ENCODE measurements at regions not wholly inside any gene's neighbourhood (a gene's known extent, or its start where the extent isn't known, plus 50 kb on each side); places are given as distances from the start of the nearest gene placed in this dataset.

GRCh38 chr13:47233734-47234133 lies 336.9 kb upstream of the HTR2A start:
- H3K4me3 ChIP-seq (ENCODE audit: low read length) = no peak overlapping the region
- no peaks in the 10 kb centered on the region for H4K20me1 ChIP-seq (ENCODE audit: insufficient read depth)
- no peaks in the 10 kb centered on the region for H3F3A ChIP-seq (ENCODE audit: insufficient read depth, low read length, poor library complexity, severe bottlenecking)
- TF ChIP-seq REST (IDR thresholded peaks at IDR 0.05; ENCODE audit: borderline replicate concordance) (no peak), POLR2AphosphoS5 (IDR thresholded peaks at IDR 0.05) (no peak), EZH2 (IDR thresholded peaks at IDR 0.05; ENCODE audit: borderline replicate concordance, insufficient read depth, low read length, poor library complexity, severe bottlenecking) (no peak), TAF1 (IDR thresholded peaks at IDR 0.05; ENCODE audit: low read depth) (no peak), RAD21 (conservative IDR thresholded peaks at IDR 0.05) (no peak), EP300 (conservative IDR thresholded peaks at IDR 0.05; ENCODE audit: poor library complexity, severe bottlenecking) (no peak)
- TF ChIP-seq, protein P1, sequence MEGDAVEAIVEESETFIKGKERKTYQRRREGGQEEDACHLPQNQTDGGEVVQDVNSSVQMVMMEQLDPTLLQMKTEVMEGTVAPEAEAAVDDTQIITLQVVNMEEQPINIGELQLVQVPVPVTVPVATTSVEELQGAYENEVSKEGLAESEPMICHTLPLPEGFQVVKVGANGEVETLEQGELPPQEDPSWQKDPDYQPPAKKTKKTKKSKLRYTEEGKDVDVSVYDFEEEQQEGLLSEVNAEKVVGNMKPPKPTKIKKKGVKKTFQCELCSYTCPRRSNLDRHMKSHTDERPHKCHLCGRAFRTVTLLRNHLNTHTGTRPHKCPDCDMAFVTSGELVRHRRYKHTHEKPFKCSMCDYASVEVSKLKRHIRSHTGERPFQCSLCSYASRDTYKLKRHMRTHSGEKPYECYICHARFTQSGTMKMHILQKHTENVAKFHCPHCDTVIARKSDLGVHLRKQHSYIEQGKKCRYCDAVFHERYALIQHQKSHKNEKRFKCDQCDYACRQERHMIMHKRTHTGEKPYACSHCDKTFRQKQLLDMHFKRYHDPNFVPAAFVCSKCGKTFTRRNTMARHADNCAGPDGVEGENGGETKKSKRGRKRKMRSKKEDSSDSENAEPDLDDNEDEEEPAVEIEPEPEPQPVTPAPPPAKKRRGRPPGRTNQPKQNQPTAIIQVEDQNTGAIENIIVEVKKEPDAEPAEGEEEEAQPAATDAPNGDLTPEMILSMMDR (IDR thresholded peaks at IDR 0.05; ENCODE audit: poor library complexity, severe bottlenecking) = no peak
- H2AFZ ChIP-seq (ENCODE audit: low read depth, low read length) = no peak overlapping the region
- no peaks in the 10 kb centered on the region for H3K9me3 ChIP-seq (ENCODE audit: low read length)
- H3K9me2 ChIP-seq (ENCODE audit: insufficient read depth, low read length) = no peaks in the 10 kb centered on the region
- no peak overlapping the region for H3K4me2 ChIP-seq (ENCODE audit: low read length)
- no peak overlapping the region for H3K9ac ChIP-seq (ENCODE audit: low read length)
- H3K79me2 ChIP-seq (replicated peaks; ENCODE audit: insufficient read depth, low read length) = no peaks in the 10 kb centered on the region
- no peak overlapping the region for H3K27ac ChIP-seq (ENCODE audit: low read length)
- H3K36me3 ChIP-seq (ENCODE audit: insufficient read depth, low read length) = no peaks in the 10 kb centered on the region
- no peaks in the 10 kb centered on the region for H3K27me3 ChIP-seq (ENCODE audit: insufficient read depth, low read depth, low read length)

DNA sequence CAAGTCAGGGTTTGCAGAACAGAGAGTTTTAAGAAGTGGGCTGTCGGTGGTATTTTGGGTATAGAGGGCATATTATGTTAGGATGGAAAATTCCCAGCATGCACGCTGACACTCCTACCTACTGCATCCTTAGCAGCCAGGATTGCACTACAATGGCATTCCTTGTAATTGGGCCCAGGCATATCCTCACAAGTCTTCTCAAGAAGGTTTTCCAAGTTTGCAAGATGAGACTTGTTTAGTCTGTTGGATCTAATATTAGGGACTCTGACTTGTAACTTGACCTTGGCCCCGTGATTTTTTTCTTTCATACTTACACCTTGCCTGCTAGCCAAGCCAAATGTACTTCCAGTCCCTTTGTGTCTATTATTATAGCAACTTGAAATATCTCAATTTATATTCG lies 335.7 kb upstream of the HTR2A start:
- no peak overlapping the region for H3K9ac ChIP-seq (ENCODE audit: low read length)
- no peaks in the 10 kb centered on the region for H3F3A ChIP-seq (ENCODE audit: insufficient read depth, low read length, poor library complexity, severe bottlenecking)
- H3K9me3 ChIP-seq (ENCODE audit: low read length) = no peaks in the 10 kb centered on the region
- H3K4me3 ChIP-seq (ENCODE audit: low read length) = no peak overlapping the region
- no peak overlapping the region for H3K4me2 ChIP-seq (ENCODE audit: low read length)
- TF ChIP-seq, protein P1 (IDR thresholded peaks at IDR 0.05; ENCODE audit: poor library complexity, severe bottlenecking) = no peak
- no peak for TF ChIP-seq SMC3 (conservative IDR thresholded peaks at IDR 0.05; ENCODE audit: poor library complexity)
- TF ChIP-seq EP300 (conservative IDR thresholded peaks at IDR 0.05; ENCODE audit: poor library complexity, severe bottlenecking) = no peak
- TF ChIP-seq TAF1 (IDR thresholded peaks at IDR 0.05; ENCODE audit: low read depth) = no peak
- no peak for TF ChIP-seq REST (IDR thresholded peaks at IDR 0.05; ENCODE audit: borderline replicate concordance)
- TF ChIP-seq POLR2AphosphoS5 (IDR thresholded peaks at IDR 0.05) = no peak
- no peak for TF ChIP-seq EZH2 (IDR thresholded peaks at IDR 0.05; ENCODE audit: borderline replicate concordance, insufficient read depth, low read length, poor library complexity, severe bottlenecking)
- no peak for TF ChIP-seq MXI1 (conservative IDR thresholded peaks at IDR 0.05; ENCODE audit: poor library complexity, severe bottlenecking)
- no peak for TF ChIP-seq RAD21 (conservative IDR thresholded peaks at IDR 0.05)
- H3K27ac ChIP-seq (ENCODE audit: low read length) = no peak overlapping the region
- H4K20me1 ChIP-seq (ENCODE audit: insufficient read depth) = no peaks in the 10 kb centered on the region
- no peaks in the 10 kb centered on the region for H3K9me2 ChIP-seq (ENCODE audit: insufficient read depth, low read length)
- H3K79me2 ChIP-seq (replicated peaks; ENCODE audit: insufficient read depth, low read length) = no peaks in the 10 kb centered on the region
- H2AFZ ChIP-seq (ENCODE audit: low read depth, low read length) = no peak overlapping the region
- no peaks in the 10 kb centered on the region for H3K27me3 ChIP-seq (ENCODE audit: insufficient read depth, low read depth, low read length)
- no peaks in the 10 kb centered on the region for H3K36me3 ChIP-seq (ENCODE audit: insufficient read depth, low read length)

All from neural cell (in vitro differentiated cells).